Mesenchymal stem cell (in vitro differentiated cells and primary cell): ENCODE measurements at regions not wholly inside any gene's neighbourhood (a gene's known extent, or its start where the extent isn't known, plus 50 kb on each side); places are given as distances from the start of the nearest gene placed in this dataset.
"Not testable (repeated sequence)": the region's sequence is repeated elsewhere in the genome, so short reads cannot be mapped to it uniquely, and the experiment has no call there.

Experiments
- DNase-seq: peaks from one replicate; pipeline ENCODE4 v3.0.0-alpha.2; 2013
- H2AFZ ChIP-seq: one replicate; pipeline ENCODE4 v1.6.1; 2013; ENCODE audit warnings: low read depth, mild to moderate bottlenecking, control low read depth, inconsistent platforms, low read length, moderate library complexity
- H2AK5ac ChIP-seq: 2 replicates; pipeline ENCODE4 v1.6.1; 2013; ENCODE audit warnings: low read length, moderate library complexity, mild to moderate bottlenecking, inconsistent platforms; ENCODE audit not compliant: severe bottlenecking
- H2BK120ac ChIP-seq: one replicate; pipeline ENCODE4 v1.6.1; 2013; ENCODE audit warnings: low read depth, mild to moderate bottlenecking, inconsistent platforms, low read length, moderate library complexity
- H2BK12ac ChIP-seq, 2 experiments: one replicate each; pipeline ENCODE4 v1.6.1; 2013; ENCODE audit warnings: inconsistent platforms in 2 of 2, low read length in 2 of 2, mild to moderate bottlenecking in 2 of 2, moderate library complexity in 2 of 2, control low read depth in 1 of 2
- H2BK15ac ChIP-seq: one replicate; pipeline ENCODE4 v1.6.1; 2013; ENCODE audit warnings: mild to moderate bottlenecking, low read depth, inconsistent platforms; ENCODE audit not compliant: poor library complexity, severe bottlenecking
- H2BK5ac ChIP-seq: 2 replicates; pipeline ENCODE4 v1.6.1; 2013; ENCODE audit warnings: low read depth, mild to moderate bottlenecking, low read length, control low read depth, inconsistent platforms; ENCODE audit not compliant: poor library complexity, severe bottlenecking
- H3K14ac ChIP-seq, 2 experiments: one replicate each; pipeline ENCODE4 v1.6.1; 2013; ENCODE audit warnings: inconsistent platforms in 2 of 2, low read length in 2 of 2, control low read depth in 1 of 2, mild to moderate bottlenecking in 1 of 2, moderate library complexity in 1 of 2
- H3K18ac ChIP-seq, 2 experiments: one replicate each; pipeline ENCODE4 v1.6.1; 2013; ENCODE audit warnings: inconsistent platforms in 2 of 2, low read length in 2 of 2, control low read depth in 1 of 2, low read depth in 1 of 2, mild to moderate bottlenecking in 1 of 2
- H3K23ac ChIP-seq, 2 experiments: one replicate each; pipeline ENCODE4 v1.6.1; 2013; ENCODE audit warnings: inconsistent platforms in 2 of 2, low read length in 2 of 2, mild to moderate bottlenecking in 2 of 2, moderate library complexity in 2 of 2, control low read depth in 1 of 2
- H3K27ac ChIP-seq: 2 replicates; pipeline ENCODE4 v1.5.1; 2013; ENCODE audit warnings: mild to moderate bottlenecking, moderate library complexity, low read length, control low read depth, inconsistent platforms; ENCODE audit not compliant: poor library complexity, severe bottlenecking
- H3K27me3 ChIP-seq, 2 experiments: 2 replicates each; pipeline versions ENCODE4 v1.6.1 to v1.7.0; 2013; ENCODE audit warnings: low read length in 2 of 2, mild to moderate bottlenecking in 2 of 2, moderate library complexity in 2 of 2, control low read depth in 1 of 2, inconsistent platforms in 1 of 2; ENCODE audit not compliant: control insufficient read depth in 1 of 2, insufficient read depth in 1 of 2
- H3K36me3 ChIP-seq, 2 experiments: 2 replicates each; pipeline versions ENCODE4 v1.6.1 to v1.7.0; 2013; ENCODE audit warnings: low read length in 2 of 2, control low read depth in 1 of 2, inconsistent platforms in 1 of 2, low read depth in 1 of 2, mild to moderate bottlenecking in 1 of 2; ENCODE audit not compliant: insufficient read depth in 2 of 2, control insufficient read depth in 1 of 2
- H3K4ac ChIP-seq, 2 experiments: one replicate each; pipeline ENCODE4 v1.6.1; 2013; ENCODE audit warnings: inconsistent platforms in 2 of 2, low read length in 2 of 2, mild to moderate bottlenecking in 2 of 2, moderate library complexity in 2 of 2, control low read depth in 1 of 2, low read depth in 1 of 2
- H3K4me1 ChIP-seq: 2 replicates; pipeline ENCODE4 v1.6.1; 2013; ENCODE audit warnings: low read depth, low read length, control low read depth; ENCODE audit not compliant: control insufficient read depth, insufficient read depth
- H3K4me2 ChIP-seq: 2 replicates; pipeline ENCODE4 v1.6.1; 2013; ENCODE audit warnings: low read length, mild to moderate bottlenecking, inconsistent platforms; ENCODE audit not compliant: poor library complexity, severe bottlenecking
- H3K4me3 ChIP-seq, 2 experiments: 2 replicates each; pipeline versions ENCODE4 v1.5.1 to v1.7.0; 2013; ENCODE audit warnings: low read length in 2 of 2, mild to moderate bottlenecking in 2 of 2, control low read depth in 1 of 2, low read depth in 1 of 2; ENCODE audit not compliant: insufficient read depth in 1 of 2
- H3K79me1 ChIP-seq: replicated peaks from 2 replicates; pipeline ENCODE4 v1.6.1; 2013; ENCODE audit warnings: mild to moderate bottlenecking, control low read depth, low read length, inconsistent platforms; ENCODE audit not compliant: poor library complexity, severe bottlenecking
- H3K9ac ChIP-seq: 2 replicates; pipeline ENCODE4 v1.7.0; 2013; ENCODE audit warnings: mild to moderate bottlenecking, low read length, moderate library complexity
- H3K9me3 ChIP-seq: 2 replicates; pipeline ENCODE4 v1.7.0; 2013; ENCODE audit warnings: mild to moderate bottlenecking, low read length; ENCODE audit not compliant: control insufficient read depth
- H4K8ac ChIP-seq: one replicate; pipeline ENCODE4 v1.6.1; 2013; ENCODE audit warnings: inconsistent platforms, mild to moderate bottlenecking, low read length, moderate library complexity
- H4K91ac ChIP-seq: one replicate; pipeline ENCODE4 v1.6.1; 2013; ENCODE audit warnings: mild to moderate bottlenecking, low read length, inconsistent platforms
- WGBS: methylation state at CpG from one replicate; pipeline ENCODE4 v1.1.7; 2013; ENCODE audit warnings: mixed read lengths; 5-methylcytosine and 5-hydroxymethylcytosine counted together

- Histone ChIP-seq H3K4me3 (peak overlapping the region in 1 of 2 experiments; percentile 72), H2BK12ac (no peak overlapping the region), H2BK15ac (no peak overlapping the region), H3K27ac (no peak overlapping the region), H3K9me3 (no peaks in the 10 kb centered on the region), H3K14ac (no peak overlapping the region), H3K4ac (no peak overlapping the region), H4K91ac (no peak overlapping the region), H3K27me3 (peaks cover 36 to 52% of the 10 kb centered on the region in 2 experiments), H2AFZ (no peak overlapping the region), H2AK5ac (no peak overlapping the region), H2BK5ac (no peak overlapping the region), H2BK120ac (no peak overlapping the region), H3K9ac (no peak overlapping the region), H3K23ac (no peak overlapping the region), H3K36me3 (no peaks in the 10 kb centered on the region), H3K4me2 (no peak overlapping the region), H4K8ac (no peak overlapping the region), H3K18ac (no peak overlapping the region), H3K79me1 (no peaks in the 10 kb centered on the region), H3K4me1 (peaks cover 2% of the 10 kb centered on the region)
- WGBS: 25% methylated on average over 16 of the region's 16 CpGs
- DNase-seq: no peak
Observed at GRCh38 chr6:28825732-28826293, 98.0 kb downstream of the TRIM27 start.

DNA sequence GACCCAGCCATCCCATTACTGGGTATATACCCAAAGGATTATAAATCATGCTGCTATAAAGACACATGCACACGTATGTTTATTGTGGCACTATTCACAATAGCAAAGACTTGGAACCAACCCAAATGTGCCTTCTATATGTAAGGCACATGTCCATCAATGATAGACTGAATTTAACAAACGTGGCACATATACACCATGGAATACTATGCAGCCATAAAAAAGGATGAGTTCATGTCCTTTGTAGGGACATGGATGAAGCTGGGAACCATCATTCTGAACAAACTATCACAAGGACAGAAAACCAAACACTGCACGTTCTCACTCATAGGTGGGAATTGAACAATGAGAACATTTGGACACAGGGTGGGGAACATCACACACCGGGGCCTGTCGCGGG is 92.1 kb downstream of the TRIM27 start:
- not testable (repeated sequence) for H2AFZ ChIP-seq, H3K79me1 ChIP-seq, H3K4me2 ChIP-seq, H3K27ac ChIP-seq, H4K91ac ChIP-seq, H2BK12ac ChIP-seq, H3K14ac ChIP-seq, H3K4ac ChIP-seq, H2BK15ac ChIP-seq, H2AK5ac ChIP-seq, H2BK5ac ChIP-seq, H3K4me3 ChIP-seq, DNase-seq, H3K18ac ChIP-seq, H3K4me1 ChIP-seq, H3K23ac ChIP-seq, H3K9ac ChIP-seq, H2BK120ac ChIP-seq, H3K36me3 ChIP-seq, H4K8ac ChIP-seq, H3K9me3 ChIP-seq
- peaks cover 11 to 31% of the 10 kb centered on the region in 2 experiments for H3K27me3 ChIP-seq
- WGBS: 92% methylated on average over 4 of the region's 6 CpGs

DNA sequence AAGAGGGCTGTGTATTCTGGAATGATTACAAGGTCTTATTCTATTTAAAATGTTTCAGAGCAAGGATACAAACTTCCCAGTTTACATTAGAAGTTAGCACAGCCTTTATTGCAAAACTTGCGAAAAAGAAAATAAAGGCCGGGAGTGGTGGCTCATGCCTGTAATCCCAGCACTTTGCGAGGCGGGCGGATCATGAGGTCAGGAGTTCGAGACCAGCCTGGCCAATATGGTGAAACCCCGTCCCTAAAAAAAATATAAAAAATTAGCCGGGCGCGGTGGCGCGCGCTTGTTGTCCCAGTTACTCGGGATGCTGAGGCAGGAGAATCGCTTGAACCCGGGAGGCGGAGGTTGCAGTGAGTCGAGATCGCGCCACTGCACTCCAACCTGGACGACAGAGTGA is 87.1 kb downstream of the TRIM27 start:
- not testable (repeated sequence) for H4K8ac ChIP-seq, H3K4me1 ChIP-seq, H3K9ac ChIP-seq, H2BK120ac ChIP-seq, H3K4me2 ChIP-seq, H3K23ac ChIP-seq, H2BK12ac ChIP-seq, H3K18ac ChIP-seq, H3K27ac ChIP-seq, H2BK5ac ChIP-seq, DNase-seq, H2BK15ac ChIP-seq, H4K91ac ChIP-seq, H3K36me3 ChIP-seq, H2AFZ ChIP-seq, H3K9me3 ChIP-seq, H2AK5ac ChIP-seq, H3K14ac ChIP-seq, H3K4me3 ChIP-seq, H3K79me1 ChIP-seq, H3K4ac ChIP-seq
- peaks cover 8 to 18% of the 10 kb centered on the region in 2 experiments for H3K27me3 ChIP-seq
- WGBS: 72% methylated on average over 17 of the region's 21 CpGs

DNA sequence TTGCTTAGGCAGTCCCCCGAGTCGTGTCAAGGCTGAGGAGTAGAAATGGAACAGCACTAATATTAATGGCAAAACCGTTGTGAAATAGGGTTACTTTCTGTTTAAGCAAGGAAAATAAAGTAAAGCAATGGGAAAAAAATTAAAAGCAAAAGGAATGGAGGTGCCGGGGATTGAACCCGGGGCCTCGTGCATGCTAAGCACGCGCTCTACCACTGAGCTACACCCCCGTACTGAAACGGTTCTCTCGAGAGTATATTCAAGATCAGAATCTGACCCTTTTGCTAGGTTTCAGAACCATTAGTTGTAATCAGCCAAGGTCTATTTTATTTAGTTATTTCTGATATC is 85.5 kb downstream of the TRIM27 start:
- Histone ChIP-seq H3K27me3 (peaks cover 11 to 18% of the 10 kb centered on the region in 2 experiments), H3K14ac (no peak overlapping the region), H3K9ac (peak overlapping the region; percentile 85), H4K91ac (no peak overlapping the region), H2AK5ac (no peak overlapping the region), H3K4me1 (no peaks in the 10 kb centered on the region), H3K18ac (no peak overlapping the region), H3K23ac (no peak overlapping the region), H2BK120ac (no peak overlapping the region), H3K27ac (peak overlapping the region; percentile 72), H2BK5ac (no peak overlapping the region), H2BK15ac (no peak overlapping the region), H2AFZ (no peak overlapping the region), H3K36me3 (no peaks in the 10 kb centered on the region), H2BK12ac (no peak overlapping the region), H3K4me3 (peak overlapping the region; percentile 74 to 87), H3K9me3 (no peaks in the 10 kb centered on the region), H3K4me2 (peak overlapping the region; percentile 71), H3K79me1 (no peaks in the 10 kb centered on the region), H4K8ac (no peak overlapping the region), H3K4ac (no peak overlapping the region)
- DNase-seq: peak; percentile 87
- under 1% methylated on average over 9 of the region's 11 CpGs for WGBS
